Ovary (tissue), 3 donors: ENCODE measurements at regions not wholly inside any gene's neighbourhood (a gene's known extent, or its start where the extent isn't known, plus 50 kb on each side); places are given as distances from the start of the nearest gene placed in this dataset.

ENCODE experiments used
- CTCF ChIP-seq, 3 donors: fragments of 450-650 bp in 2 of 3; fragments of 200-600 bp in 1 of 3; IDR thresholded peaks; one replicate each; pipeline versions ENCODE4 v1.5.1 to v1.8.0; 2016 to 2022; ENCODE audit warnings: antibody characterized with exemption in 3 of 3, mild to moderate bottlenecking in 1 of 3
- EP300 ChIP-seq: sonication (generic); formaldehyde crosslinking; IDR thresholded peaks from one replicate; pipeline ENCODE4 v1.6.1; 2017; ENCODE audit warnings: antibody characterized with exemption
- POLR2A ChIP-seq: fragments of 450-650 bp; IDR thresholded peaks from one replicate; pipeline ENCODE4 v1.6.1; 2017; ENCODE audit warnings: antibody characterized with exemption, mild to moderate bottlenecking, moderate library complexity
- donor health status: DM: no; HTN: no; CAD: no.

DNA sequence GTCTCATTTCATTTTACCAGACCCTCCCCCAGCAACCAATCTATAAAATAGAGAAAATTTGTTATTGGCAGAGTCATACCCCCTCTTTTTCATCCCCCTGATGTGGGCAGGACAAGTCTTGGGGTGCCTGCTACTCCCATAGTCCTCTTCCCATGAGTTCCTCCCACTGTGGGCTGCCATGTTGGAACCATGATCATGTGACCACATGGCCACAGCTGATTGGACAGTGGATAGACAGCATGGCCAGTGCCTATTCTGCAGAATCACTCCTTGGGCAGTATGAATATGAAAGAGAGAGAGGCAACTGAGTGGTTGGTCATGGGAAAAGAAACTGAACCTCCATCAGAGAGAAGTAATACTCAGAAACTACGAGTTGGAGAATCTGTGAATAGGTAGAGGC lies 84.9 kb downstream of the PDCL3 start:
- TF ChIP-seq CTCF (IDR thresholded peaks at IDR 0.05) (no peak), POLR2A (no peak), EP300 (no peak)
